WERI-Rb-1 (cell line): ENCODE measurements at regions not wholly inside any gene's neighbourhood (a gene's known extent, or its start where the extent isn't known, plus 50 kb on each side); places are given as distances from the start of the nearest gene placed in this dataset.

Experiments
- DNase-seq: peaks from one replicate; pipeline ENCODE4 v3.0.0-alpha.2; 2020
- H3K27ac ChIP-seq: fragments of 250-450 bp; sonication (Bioruptor Pico); 2 replicates; pipeline ENCODE4 v1.5.1; 2020; ENCODE audit warnings: mild to moderate bottlenecking, moderate library complexity
- H3K27me3 ChIP-seq: fragments of 250-450 bp; sonication (Bioruptor Pico); 2 replicates; pipeline ENCODE4 v1.5.1; 2021; ENCODE audit warnings: mild to moderate bottlenecking, low read depth, moderate library complexity; ENCODE audit not compliant: insufficient read depth, severe bottlenecking
- H3K36me3 ChIP-seq: fragments of 250-450 bp; sonication (Bioruptor Pico); 2 replicates; pipeline ENCODE4 v1.5.1; 2020; ENCODE audit warnings: mild to moderate bottlenecking, moderate library complexity
- H3K4me3 ChIP-seq: 2 replicates; pipeline ENCODE4 v1.5.1; 2011; ENCODE audit warnings: low read depth, mild to moderate bottlenecking, control low read depth, low read length
- H3K9me3 ChIP-seq: fragments of 250-450 bp; sonication (Bioruptor Pico); 2 replicates; pipeline ENCODE4 v1.5.1; 2021; ENCODE audit warnings: mild to moderate bottlenecking, moderate library complexity; ENCODE audit not compliant: severe bottlenecking
- TF ChIP-seq, protein P1 (sequence below): IDR thresholded peaks from 2 replicates; pipeline ENCODE4 v1.5.1; 2011; ENCODE audit warnings: low read depth, mild to moderate bottlenecking, control low read depth, inconsistent platforms, low read length

DNA sequence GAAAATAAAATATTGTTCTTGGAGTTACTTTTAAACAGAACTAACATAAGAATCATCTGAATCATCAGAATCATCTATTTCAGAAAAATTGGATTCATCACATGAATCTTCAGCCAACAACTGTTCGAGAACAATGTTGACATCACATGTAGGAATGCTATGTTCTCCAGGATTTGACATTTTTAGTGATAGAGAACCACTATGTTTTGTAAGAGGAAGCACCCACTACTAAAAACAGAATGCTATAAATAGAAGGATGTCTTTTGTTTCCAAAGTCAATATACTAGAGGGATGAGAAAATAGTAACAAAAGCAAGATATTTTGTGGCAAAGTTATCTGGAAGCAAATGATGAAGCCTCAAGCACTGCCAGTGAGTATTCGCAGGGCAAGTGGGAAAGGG lies 263.4 kb upstream of the DDI1 start:
- TF ChIP-seq, protein P1, sequence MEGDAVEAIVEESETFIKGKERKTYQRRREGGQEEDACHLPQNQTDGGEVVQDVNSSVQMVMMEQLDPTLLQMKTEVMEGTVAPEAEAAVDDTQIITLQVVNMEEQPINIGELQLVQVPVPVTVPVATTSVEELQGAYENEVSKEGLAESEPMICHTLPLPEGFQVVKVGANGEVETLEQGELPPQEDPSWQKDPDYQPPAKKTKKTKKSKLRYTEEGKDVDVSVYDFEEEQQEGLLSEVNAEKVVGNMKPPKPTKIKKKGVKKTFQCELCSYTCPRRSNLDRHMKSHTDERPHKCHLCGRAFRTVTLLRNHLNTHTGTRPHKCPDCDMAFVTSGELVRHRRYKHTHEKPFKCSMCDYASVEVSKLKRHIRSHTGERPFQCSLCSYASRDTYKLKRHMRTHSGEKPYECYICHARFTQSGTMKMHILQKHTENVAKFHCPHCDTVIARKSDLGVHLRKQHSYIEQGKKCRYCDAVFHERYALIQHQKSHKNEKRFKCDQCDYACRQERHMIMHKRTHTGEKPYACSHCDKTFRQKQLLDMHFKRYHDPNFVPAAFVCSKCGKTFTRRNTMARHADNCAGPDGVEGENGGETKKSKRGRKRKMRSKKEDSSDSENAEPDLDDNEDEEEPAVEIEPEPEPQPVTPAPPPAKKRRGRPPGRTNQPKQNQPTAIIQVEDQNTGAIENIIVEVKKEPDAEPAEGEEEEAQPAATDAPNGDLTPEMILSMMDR = no peak
- H3K4me3 ChIP-seq = no peak overlapping the region
- H3K27me3 ChIP-seq = no peaks in the 10 kb centered on the region
- H3K9me3 ChIP-seq = no peaks in the 10 kb centered on the region
- no peaks in the 10 kb centered on the region for H3K36me3 ChIP-seq
- H3K27ac ChIP-seq = no peak overlapping the region
- no peak for DNase-seq

- H3K36me3 ChIP-seq = no peaks in the 10 kb centered on the region
- TF ChIP-seq, protein P1 = no peak
- DNase-seq = no peak
Measured at GRCh38 chr11:103773537-103773936, 262.9 kb upstream of the DDI1 start.

GRCh38 chr11:103779054-103779453 lies 257.4 kb upstream of the DDI1 start:
- no peak overlapping the region for H3K27ac ChIP-seq
- TF ChIP-seq, protein P1 = no peak
- no peak for DNase-seq
- no peak overlapping the region for H3K4me3 ChIP-seq
- H3K36me3 ChIP-seq = no peaks in the 10 kb centered on the region
- no peaks in the 10 kb centered on the region for H3K27me3 ChIP-seq
- no peaks in the 10 kb centered on the region for H3K9me3 ChIP-seq

More at GRCh38 chr11:103773537-103773936, 262.9 kb upstream of the DDI1 start:
- H3K27me3 ChIP-seq = no peaks in the 10 kb centered on the region
- no peak overlapping the region for H3K4me3 ChIP-seq
- no peaks in the 10 kb centered on the region for H3K9me3 ChIP-seq
- no peak overlapping the region for H3K27ac ChIP-seq

- Histone ChIP-seq H3K27ac (no peak overlapping the region), H3K4me3 (no peak overlapping the region), H3K36me3 (no peaks in the 10 kb centered on the region), H3K9me3 (no peaks in the 10 kb centered on the region), H3K27me3 (no peaks in the 10 kb centered on the region)
- TF ChIP-seq, protein P1 = no peak
- DNase-seq = no peak
Measured at GRCh38 chr11:103789952-103790351, 246.5 kb upstream of the DDI1 start.

GRCh38 chr11:103792981-103793468 lies 243.4 kb upstream of the DDI1 start:
- TF ChIP-seq, protein P1 = no peak
- H3K36me3 ChIP-seq = no peaks in the 10 kb centered on the region

GRCh38 chr11:103794262-103794661 lies 242.2 kb upstream of the DDI1 start:
- Histone ChIP-seq H3K4me3 (no peak overlapping the region), H3K9me3 (no peaks in the 10 kb centered on the region), H3K27me3 (no peaks in the 10 kb centered on the region), H3K36me3 (no peaks in the 10 kb centered on the region), H3K27ac (no peak overlapping the region)
- TF ChIP-seq, protein P1 = no peak
- DNase-seq = no peak

More at GRCh38 chr11:103792981-103793468, 243.4 kb upstream of the DDI1 start:
- Histone ChIP-seq H3K27ac (no peak overlapping the region), H3K9me3 (no peaks in the 10 kb centered on the region), H3K27me3 (no peaks in the 10 kb centered on the region), H3K4me3 (no peak overlapping the region)
- DNase-seq = no peak
